Heart left ventricle (tissue), 16 donors: ENCODE measurements at regions not wholly inside any gene's neighbourhood (a gene's known extent, or its start where the extent isn't known, plus 50 kb on each side); places are given as distances from the start of the nearest gene placed in this dataset.

Experiments
- ATAC-seq, 4 donors: fragments of 200-7000 bp; cut with Tn5 transposase; one replicate each; pipeline ENCODE4 v1.9.1; 2020 to 2022; ENCODE audit warnings: moderate library complexity in 4 of 4, mild to moderate bottlenecking in 3 of 4, moderate number of reproducible peaks in 1 of 4
- DNase-seq, 5 donors: peaks; one replicate each; pipeline ENCODE4 v3.0.0-alpha.2; 2020
- H3K27ac ChIP-seq, 12 donors: fragments of 200-600 bp; sonication (generic) in 4 of 12; one replicate each; pipeline versions ENCODE4 v1.5.0 to v1.8.0; 2016 to 2022; ENCODE audit warnings: mild to moderate bottlenecking in 2 of 12
- H3K27me3 ChIP-seq, 9 donors: fragments of 200-600 bp; sonication (generic) in 2 of 9; one replicate each; pipeline versions ENCODE4 v1.5.1 to v1.8.0; 2016 to 2022; ENCODE audit warnings: mild to moderate bottlenecking in 3 of 9
- H3K36me3 ChIP-seq, 9 donors: fragments of 200-600 bp; sonication (generic) in 2 of 9; one replicate each; pipeline versions ENCODE4 v1.5.0 to v1.8.0; 2018 to 2022; ENCODE audit warnings: mild to moderate bottlenecking in 2 of 9
- H3K4me1 ChIP-seq, 12 donors: fragments of 200-600 bp; sonication (generic) in 4 of 12; one replicate each; pipeline versions ENCODE4 v1.5.0 to v1.8.0; 2016 to 2022; ENCODE audit warnings: mild to moderate bottlenecking in 3 of 12
- H3K4me3 ChIP-seq, 12 donors: fragments of 200-600 bp; sonication (generic) in 4 of 12; one replicate each; pipeline versions ENCODE4 v1.5.0 to v1.8.0; 2017 to 2022; ENCODE audit warnings: mild to moderate bottlenecking in 9 of 12, moderate library complexity in 4 of 12
- H3K9me3 ChIP-seq, 12 donors: fragments of 200-600 bp; sonication (generic) in 4 of 12; one replicate each; pipeline versions ENCODE4 v1.5.0 to v1.8.0; 2016 to 2022; ENCODE audit warnings: mild to moderate bottlenecking in 1 of 12
- POLR2A ChIP-seq, 2 donors: fragments of 450-650 bp; IDR thresholded peaks; one replicate each; pipeline ENCODE4 v1.6.1; 2017; ENCODE audit warnings: antibody characterized with exemption in 2 of 2, mild to moderate bottlenecking in 2 of 2, moderate library complexity in 2 of 2
- WGBS, 4 donors: extraction: QIAGEN DNeasy Blood & Tissue Kit in 2 of 4; methylation state at CpG; one replicate each; pipeline versions ENCODE4 v1.1.5 to v1.1.7; 2013 to 2018; 5-methylcytosine and 5-hydroxymethylcytosine counted together
- intact Hi-C, 10 donors: fragments of 100-400 bp; cut with DNase I; formaldehyde crosslinking; loops; one replicate each; pipeline versions ENCODE4 v1.11.1 to v1.14.2; 2022
- TF ChIP-seq, protein P1 (sequence below), 12 donors: fragments of 200-600 bp; sonication (generic) in 4 of 12; IDR thresholded peaks; one replicate each; pipeline versions ENCODE4 v1.5.0 to v1.8.0; 2018 to 2022; ENCODE audit warnings: antibody characterized with exemption in 12 of 12, mild to moderate bottlenecking in 5 of 12
- donor health status: ischemic (EF 13 %, LVEDD 7.1; RV severe dilation, severe dysfunction).
- donor health status: healthy with polysubstance abuse.
- donor health status: DM: no; HTN: yes; CAD: no.
- donor health status: DM: no; HTN: no; CAD: no.
- donor health status: ischemic (EF 25% LVEDD 6.9; RV normal size, moderate dysfunction).
- donor health status: ischemic (EF 25% LVEDD 5.7; RV mildly dilated, moderate dysfunction).
- donor health status: healthy.
- donor health status: DM: yes; HTN: yes; CAD: no.
- donor health status: ischemic (EF 35%, LVEDD 5.7; RV mildly dilated, moderate dysfunction).
- donor health status: nonischemic (EF 11% LVEDD 7.7; RV severe dilation, severe dysfunction).
- donor health status: DM: yes; HTN: yes; CAD: no.
- donor health status: PGD.
- donor health status: ischemic (EF 29% LVEDD 5.4; RV normal size, mild dysfunction).
- donor health status: nonischemic (EF 23%, LVEDD 6.1; RV moderate dilation, normal function).

DNA sequence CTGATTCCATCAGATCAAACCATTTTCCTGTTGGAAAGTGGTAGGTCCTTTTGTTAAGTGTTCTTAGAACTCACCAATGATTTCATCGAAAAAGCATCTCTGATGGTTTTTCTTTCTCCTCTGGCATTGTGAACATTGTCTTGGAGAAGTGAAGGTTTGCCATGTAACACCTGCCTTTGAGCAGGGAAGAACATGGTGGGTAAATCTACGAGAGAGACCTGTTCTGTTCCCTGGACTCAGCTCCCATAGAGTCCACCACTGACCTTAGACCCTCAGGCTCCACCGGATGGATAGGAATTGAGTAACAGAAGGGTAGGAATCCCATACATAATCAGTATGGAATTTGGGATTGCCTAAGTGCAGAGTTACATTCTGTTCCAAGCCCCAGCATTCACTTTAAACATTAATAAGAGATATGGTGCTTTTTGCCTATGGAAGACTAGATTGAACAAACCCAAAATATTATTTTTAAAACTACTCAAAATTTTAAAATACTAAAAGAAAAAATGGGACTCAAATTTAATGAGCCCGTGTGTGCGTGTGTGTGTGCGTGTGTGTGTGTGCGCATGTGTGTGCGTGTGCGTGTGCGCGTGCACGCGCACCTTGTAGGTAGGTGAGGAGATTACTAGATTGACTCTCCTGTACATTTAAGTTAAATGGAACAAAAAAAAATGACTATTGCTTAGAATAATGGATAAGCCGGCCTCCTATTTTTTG lies 92.0 kb downstream of the C9orf152 start:
- no peak for TF ChIP-seq POLR2A (IDR thresholded peaks at IDR 0.05)
- TF ChIP-seq, protein P1, sequence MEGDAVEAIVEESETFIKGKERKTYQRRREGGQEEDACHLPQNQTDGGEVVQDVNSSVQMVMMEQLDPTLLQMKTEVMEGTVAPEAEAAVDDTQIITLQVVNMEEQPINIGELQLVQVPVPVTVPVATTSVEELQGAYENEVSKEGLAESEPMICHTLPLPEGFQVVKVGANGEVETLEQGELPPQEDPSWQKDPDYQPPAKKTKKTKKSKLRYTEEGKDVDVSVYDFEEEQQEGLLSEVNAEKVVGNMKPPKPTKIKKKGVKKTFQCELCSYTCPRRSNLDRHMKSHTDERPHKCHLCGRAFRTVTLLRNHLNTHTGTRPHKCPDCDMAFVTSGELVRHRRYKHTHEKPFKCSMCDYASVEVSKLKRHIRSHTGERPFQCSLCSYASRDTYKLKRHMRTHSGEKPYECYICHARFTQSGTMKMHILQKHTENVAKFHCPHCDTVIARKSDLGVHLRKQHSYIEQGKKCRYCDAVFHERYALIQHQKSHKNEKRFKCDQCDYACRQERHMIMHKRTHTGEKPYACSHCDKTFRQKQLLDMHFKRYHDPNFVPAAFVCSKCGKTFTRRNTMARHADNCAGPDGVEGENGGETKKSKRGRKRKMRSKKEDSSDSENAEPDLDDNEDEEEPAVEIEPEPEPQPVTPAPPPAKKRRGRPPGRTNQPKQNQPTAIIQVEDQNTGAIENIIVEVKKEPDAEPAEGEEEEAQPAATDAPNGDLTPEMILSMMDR (IDR thresholded peaks at IDR 0.05) = no peak
- intact Hi-C loops = no loop called here
- H3K27ac ChIP-seq = peak overlapping the region in 10 of 12 donors; percentile 14 to 74 (median 62)
- H3K4me1 ChIP-seq = peaks cover 0 to 65% (median 42%) of the 10 kb centered on the region in 12 donors
- ATAC-seq = peak in 1 of 4 donors; percentile 24
- no peak for DNase-seq
- H3K4me3 ChIP-seq = no peak overlapping the region
- no peaks in the 10 kb centered on the region for H3K27me3 ChIP-seq
- 81 to 85% (median 83%) methylated on average over 14 of the region's 14 CpGs for WGBS, 4 donors
- H3K36me3 ChIP-seq = peaks cover 0 to 12% (median 0%) of the 10 kb centered on the region in 9 donors
- H3K9me3 ChIP-seq = no peaks in the 10 kb centered on the region

DNA sequence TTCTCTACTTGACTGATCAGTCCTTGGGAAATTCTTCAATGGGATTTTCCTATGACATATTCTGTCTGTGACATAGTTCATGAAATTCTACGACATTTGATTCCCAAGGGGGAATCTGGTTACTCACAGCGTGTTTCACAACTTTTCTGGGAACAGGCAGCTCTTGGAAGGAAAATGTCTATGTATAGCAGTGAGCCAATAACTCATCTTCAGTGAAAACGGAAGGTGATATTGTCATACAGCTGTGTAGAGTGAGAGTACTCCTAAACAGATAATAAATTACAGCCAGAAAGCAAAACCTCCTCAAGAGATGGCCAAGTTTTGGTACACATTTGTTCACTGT lies 91.4 kb downstream of the C9orf152 start:
- ATAC-seq = peak in 2 of 4 donors; percentile 27 to 47

DNA sequence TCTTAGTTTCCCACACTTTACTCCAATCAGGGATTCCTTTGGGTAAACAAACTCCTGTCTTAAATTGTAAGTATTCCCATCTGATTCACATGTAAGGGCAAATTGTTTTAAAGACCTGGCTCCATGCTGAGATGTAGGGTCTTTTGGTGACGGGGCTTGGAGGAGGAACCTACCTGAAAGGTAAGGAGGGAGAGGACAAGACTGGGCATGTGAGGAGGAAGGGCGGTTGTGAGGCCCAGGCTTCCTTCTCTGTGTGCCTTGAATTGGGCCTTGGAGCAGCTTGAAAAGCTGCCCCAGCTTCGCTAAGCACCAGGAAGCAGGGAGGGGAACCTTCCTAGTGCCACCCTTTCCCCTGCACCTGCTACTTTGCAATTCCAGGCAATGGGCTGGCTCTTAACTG lies 86.8 kb downstream of the C9orf152 start:
- H3K4me3 ChIP-seq = no peak overlapping the region
- intact Hi-C loops = loop anchor here in 1 of 10 donors (5.0 kb wide), 1 partner anchor 44 kb away; no protein-coding TSS in a partner anchor
- WGBS, 4 donors = 77 to 90% (median 87%) methylated on average over 3 of the region's 3 CpGs
- ATAC-seq (no peak), DNase-seq (no peak)
- H3K27ac ChIP-seq = no peak overlapping the region
- H3K4me1 ChIP-seq = peaks cover 5 to 60% (median 44%) of the 10 kb centered on the region in 12 donors
- no peaks in the 10 kb centered on the region for H3K9me3 ChIP-seq
- H3K27me3 ChIP-seq = no peaks in the 10 kb centered on the region
- TF ChIP-seq, protein P1 (IDR thresholded peaks at IDR 0.05) = no peak
- no peak for TF ChIP-seq POLR2A (IDR thresholded peaks at IDR 0.05)
- peaks cover 0 to 6% (median 0%) of the 10 kb centered on the region in 9 donors for H3K36me3 ChIP-seq

More for the DNA sequence above, 91.4 kb downstream of the C9orf152 start:
- TF ChIP-seq, protein P1 (IDR thresholded peaks at IDR 0.05) = no peak
- TF ChIP-seq POLR2A (IDR thresholded peaks at IDR 0.05) = no peak
- no peak for DNase-seq
- Histone ChIP-seq H3K27me3 (no peaks in the 10 kb centered on the region), H3K27ac (peak overlapping the region in 6 of 12 donors; percentile 14 to 70 (median 36)), H3K9me3 (no peaks in the 10 kb centered on the region), H3K4me3 (no peak overlapping the region), H3K36me3 (peaks cover 0 to 12% (median 0%) of the 10 kb centered on the region in 9 donors), H3K4me1 (peaks cover 0 to 65% (median 42%) of the 10 kb centered on the region in 12 donors)
- intact Hi-C loops = no loop called here
- 30 to 59% (median 47%) methylated on average over 3 of the region's 3 CpGs for WGBS, 4 donors

DNA sequence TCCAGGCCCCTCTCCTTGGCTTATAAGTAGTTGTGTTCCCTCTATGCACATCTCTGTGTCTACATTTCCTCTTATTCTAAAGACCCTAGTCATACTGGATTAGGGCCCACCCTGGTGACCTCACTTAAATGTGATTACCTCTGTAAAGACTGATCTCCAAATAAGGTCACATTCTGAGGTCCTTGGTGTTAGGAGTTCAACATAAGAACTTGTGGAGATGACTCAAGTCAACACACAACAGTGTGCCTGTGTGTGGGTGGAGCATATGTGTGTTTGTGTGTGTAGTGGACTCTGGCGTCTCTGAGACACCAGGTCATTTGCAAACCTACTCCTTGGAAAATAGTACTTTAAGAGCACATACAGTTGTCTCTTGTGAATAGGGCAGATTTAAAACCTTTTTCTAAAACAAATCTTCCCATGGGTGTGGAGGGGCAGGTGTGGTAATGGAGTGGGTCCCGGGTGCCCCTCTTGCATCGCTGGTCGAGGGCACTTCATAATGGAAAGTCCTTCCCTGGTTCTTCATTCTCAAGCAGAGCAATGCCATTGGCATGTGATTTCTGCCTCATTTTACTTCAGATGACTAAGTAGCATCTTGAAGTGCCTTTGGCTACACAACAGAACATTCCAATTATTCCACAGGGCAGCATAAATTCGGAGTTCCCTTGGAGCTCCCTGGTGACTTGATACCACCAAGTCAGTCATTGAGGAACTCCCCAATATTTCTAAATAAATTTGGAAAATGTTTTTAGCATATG lies 84.4 kb downstream of the C9orf152 start:
- intact Hi-C loops = loop anchor here in 1 of 10 donors (5.0 kb wide), 1 partner anchor 46 kb away; no protein-coding TSS in a partner anchor
- Histone ChIP-seq H3K27me3 (no peaks in the 10 kb centered on the region), H3K4me1 (peaks cover 11 to 74% (median 60%) of the 10 kb centered on the region in 12 donors), H3K4me3 (no peak overlapping the region), H3K9me3 (no peaks in the 10 kb centered on the region), H3K27ac (peak overlapping the region in 8 of 12 donors; percentile 84 to 93 (median 90)), H3K36me3 (peaks cover 0 to 3% (median 0%) of the 10 kb centered on the region in 9 donors)
- DNase-seq (no peak), ATAC-seq (no peak)
- WGBS, 4 donors = 80 to 88% (median 82%) methylated on average over 5 of the region's 5 CpGs
- TF ChIP-seq, protein P1 (IDR thresholded peaks at IDR 0.05) = no peak
- TF ChIP-seq POLR2A (IDR thresholded peaks at IDR 0.05) = no peak
